Gastroesophageal sphincter (tissue), 3 donors: ENCODE measurements at regions not wholly inside any gene's neighbourhood (a gene's known extent, or its start where the extent isn't known, plus 50 kb on each side); places are given as distances from the start of the nearest gene placed in this dataset.

ENCODE experiments used
- CTCF ChIP-seq, 4 experiments: fragments of 200-600 bp in 2 of 4; fragments of 450-650 bp in 2 of 4; sonication (generic) in 1 of 4; IDR thresholded peaks; one replicate each; pipeline ENCODE4 v1.5.1; 2017 to 2019; ENCODE audit warnings: antibody characterized with exemption in 4 of 4, mild to moderate bottlenecking in 2 of 4, moderate library complexity in 2 of 4
- EP300 ChIP-seq: sonication (generic); formaldehyde crosslinking; IDR thresholded peaks from one replicate; pipeline ENCODE4 v1.6.1; 2017; ENCODE audit warnings: antibody characterized with exemption, mild to moderate bottlenecking
- POLR2A ChIP-seq, 2 donors: fragments of 450-650 bp; IDR thresholded peaks; one replicate each; pipeline ENCODE4 v1.6.1; 2017; ENCODE audit warnings: antibody characterized with exemption in 2 of 2, mild to moderate bottlenecking in 2 of 2, moderate library complexity in 1 of 2
- POLR2AphosphoS5 ChIP-seq: sonication (generic); formaldehyde crosslinking; IDR thresholded peaks from one replicate; pipeline ENCODE4 v1.6.1; 2017; ENCODE audit warnings: antibody characterized with exemption

GRCh38 chr11:111186308-111186915, 59.1 kb upstream of the POU2AF2 start:
- TF ChIP-seq CTCF (IDR thresholded peaks at IDR 0.05) (no peak), POLR2A (IDR thresholded peaks at IDR 0.05) (no peak), POLR2AphosphoS5 (no peak), EP300 (no peak)
